GM23338 (cell line): ENCODE measurements at regions not wholly inside any gene's neighbourhood (a gene's known extent, or its start where the extent isn't known, plus 50 kb on each side); places are given as distances from the start of the nearest gene placed in this dataset.

ENCODE experiments used
- ATAC-seq: fragments of 200-7000 bp; cut with Tn5 transposase; 3 replicates; pipeline ENCODE4 v1.9.1; 2020
- DNase-seq: peaks from one replicate; pipeline ENCODE4 v3.0.0-alpha.2; 2015; ENCODE audit warnings: low spot score
- H2AFZ ChIP-seq: fragments of 200-600 bp; sonication (generic); 2 replicates; pipeline ENCODE4 v1.8.0; 2016; ENCODE audit warnings: antibody characterized with exemption, mild to moderate bottlenecking, moderate library complexity
- H3F3A ChIP-seq: fragments of 200-600 bp; sonication (generic); replicated peaks from 2 replicates; pipeline ENCODE4 v1.8.0; 2017; ENCODE audit warnings: antibody characterized with exemption, mixed run types, low read depth
- H3K27ac ChIP-seq: fragments of 200-600 bp; sonication (generic); 2 replicates; pipeline ENCODE4 v1.6.1; 2016; ENCODE audit warnings: low read depth
- H3K27me3 ChIP-seq: fragments of 200-600 bp; sonication (generic); 2 replicates; pipeline ENCODE4 v1.8.0; 2016; ENCODE audit warnings: mild to moderate bottlenecking, mixed run types, moderate library complexity; ENCODE audit not compliant: insufficient read depth
- H3K36me3 ChIP-seq: fragments of 200-600 bp; sonication (generic); 2 replicates; pipeline ENCODE4 v1.8.0; 2016; ENCODE audit warnings: mild to moderate bottlenecking; ENCODE audit not compliant: insufficient read depth
- H3K4me1 ChIP-seq: fragments of 200-600 bp; sonication (generic); 2 replicates; pipeline ENCODE4 v1.8.0; 2016; ENCODE audit warnings: mild to moderate bottlenecking, moderate library complexity; ENCODE audit not compliant: insufficient read depth
- H3K4me2 ChIP-seq: fragments of 200-600 bp; sonication (generic); 2 replicates; pipeline ENCODE4 v1.7.1; 2017; ENCODE audit warnings: mixed run types
- H3K4me3 ChIP-seq: fragments of 200-600 bp; sonication (generic); 2 replicates; pipeline ENCODE4 v1.6.1; 2016; ENCODE audit warnings: mixed run types
- H3K79me2 ChIP-seq: fragments of 200-600 bp; sonication (generic); replicated peaks from 2 replicates; pipeline ENCODE4 v1.8.0; 2017; ENCODE audit warnings: mild to moderate bottlenecking; ENCODE audit not compliant: insufficient read depth
- H3K9me2 ChIP-seq: fragments of 200-600 bp; sonication (generic); 2 replicates; pipeline ENCODE4 v1.8.0; 2017; ENCODE audit not compliant: insufficient read depth
- H4K20me1 ChIP-seq: fragments of 200-600 bp; sonication (generic); replicated peaks from 2 replicates; pipeline ENCODE4 v1.8.0; 2017; ENCODE audit warnings: mild to moderate bottlenecking; ENCODE audit not compliant: insufficient read depth
- H3K27ac Mint-ChIP-seq: 2 replicates; pipeline ENCODE4 v1.8.0; 2020; ENCODE audit warnings: inconsistent platforms, mild to moderate bottlenecking, moderate library complexity, mixed read lengths
- H3K27me3 Mint-ChIP-seq: 3 replicates; pipeline ENCODE4 v1.8.0; 2022; ENCODE audit warnings: low read depth, mild to moderate bottlenecking, moderate library complexity, mixed read lengths, inconsistent platforms; ENCODE audit not compliant: insufficient read depth, poor library complexity
- H3K36me3 Mint-ChIP-seq: 3 replicates; pipeline ENCODE4 v1.8.0; 2021; ENCODE audit warnings: low read depth, mild to moderate bottlenecking, inconsistent platforms, moderate library complexity, mixed read lengths
- H3K4me1 Mint-ChIP-seq: 3 replicates; pipeline ENCODE4 v1.8.0; 2020; ENCODE audit warnings: mild to moderate bottlenecking, inconsistent platforms, mixed read lengths
- H3K4me3 Mint-ChIP-seq: 3 replicates; pipeline ENCODE4 v1.8.0; 2021; ENCODE audit warnings: moderate library complexity, mild to moderate bottlenecking, inconsistent platforms, mixed read lengths
- H3K9me3 Mint-ChIP-seq: 3 replicates; pipeline ENCODE4 v1.8.0; 2020; ENCODE audit warnings: moderate library complexity, mild to moderate bottlenecking, inconsistent platforms, mixed read lengths
- CREB1 ChIP-seq: fragments of 250-450 bp; sonication (Bioruptor Pico); IDR thresholded peaks from 2 replicates; pipeline ENCODE4 v1.5.0; 2020; ENCODE audit warnings: low read depth, mild to moderate bottlenecking, moderate library complexity
- ETS1 ChIP-seq: IDR thresholded peaks from 2 replicates; pipeline ENCODE4 v1.6.1; 2016; ENCODE audit warnings: antibody characterized with exemption
- EZH2phosphoT487 ChIP-seq: fragments of 200-600 bp; sonication (generic); IDR thresholded peaks from one replicate; pipeline ENCODE4 v1.8.1; 2018; ENCODE audit warnings: antibody characterized with exemption; ENCODE audit not compliant: unreplicated experiment
- JUNB ChIP-seq: IDR thresholded peaks from one replicate; pipeline ENCODE4 v1.6.1; 2016; ENCODE audit warnings: antibody characterized with exemption; ENCODE audit not compliant: unreplicated experiment
- STAT1 ChIP-seq: IDR thresholded peaks from one replicate; pipeline ENCODE4 v1.6.1; 2016; ENCODE audit warnings: antibody characterized with exemption; ENCODE audit not compliant: unreplicated experiment
- ZNF462 ChIP-seq: fragments of 250-450 bp; sonication (Bioruptor Pico); IDR thresholded peaks from 2 replicates; pipeline ENCODE4 v1.5.0; 2020; ENCODE audit warnings: mild to moderate bottlenecking, moderate library complexity

- no peak for TF ChIP-seq ZNF462 (CRISPR knock-in tag)
- TF ChIP-seq CREB1 (CRISPR knock-in tag): no peak
- TF ChIP-seq STAT1: no peak
- no peak for TF ChIP-seq ETS1
- TF ChIP-seq JUNB: no peak
- no peak for TF ChIP-seq EZH2phosphoT487
- Histone ChIP-seq H3K4me3 (no peak overlapping the region), H3K27me3 (no peaks in the 10 kb centered on the region), H4K20me1 (no peaks in the 10 kb centered on the region), H3K9me2 (0 out of 2 replicates have a peak, but pooled peaks cover 3% of the 10 kb centered on the region), H2AFZ (no peak overlapping the region), H3K36me3 (no peaks in the 10 kb centered on the region), H3K4me1 (no peaks in the 10 kb centered on the region), H3F3A (no peaks in the 10 kb centered on the region), H3K79me2 (no peaks in the 10 kb centered on the region), H3K27ac (no peak overlapping the region), H3K4me2 (no peak overlapping the region)
- no peak overlapping the region for H3K27ac Mint-ChIP-seq
- no peak overlapping the region for H3K4me3 Mint-ChIP-seq
- H3K9me3 Mint-ChIP-seq: no peaks in the 10 kb centered on the region; the same call in 1 of the 3 replicates
- ATAC-seq (no peak), DNase-seq (no peak)
- H3K4me1 Mint-ChIP-seq: no peaks in the 10 kb centered on the region; the same call in 1 of the 3 replicates
- H3K36me3 Mint-ChIP-seq: no peaks in the 10 kb centered on the region
- peaks cover 4% of the 10 kb centered on the region for H3K27me3 Mint-ChIP-seq
These were observed 283.5 kb downstream of the C16orf95 start for GRCh38 chr16:87033541-87034300.
